Upper lobe of left lung (tissue), 4 donors: ENCODE measurements at regions not wholly inside any gene's neighbourhood (a gene's known extent, or its start where the extent isn't known, plus 50 kb on each side); places are given as distances from the start of the nearest gene placed in this dataset.

Source experiments
- CTCF ChIP-seq, 6 experiments: fragments of 450-650 bp in 4 of 6; fragments of 200-600 bp in 2 of 6; sonication (generic) in 2 of 6; IDR thresholded peaks; one replicate each; pipeline ENCODE4 v1.5.1; 2016 to 2019; ENCODE audit warnings: antibody characterized with exemption in 6 of 6
- EP300 ChIP-seq, 4 donors: sonication (generic); formaldehyde crosslinking; IDR thresholded peaks; one replicate each; pipeline ENCODE4 v1.5.1; 2017; ENCODE audit warnings: antibody characterized with exemption in 4 of 4, control low read depth in 2 of 4
- POLR2A ChIP-seq, 4 donors: fragments of 450-650 bp; IDR thresholded peaks; one replicate each; pipeline ENCODE4 v1.5.1; 2016 to 2017; ENCODE audit warnings: antibody characterized with exemption in 4 of 4, mild to moderate bottlenecking in 2 of 4

GRCh38 chr4:17055788-17056187 lies 157.3 kb upstream of the LDB2 start:
- TF ChIP-seq EP300 (IDR thresholded peaks at IDR 0.05) (no peak), POLR2A (IDR thresholded peaks at IDR 0.05) (no peak), CTCF (IDR thresholded peaks at IDR 0.05) (no peak)
